ENCODE measurements at regions not wholly inside any gene's neighbourhood (a gene's known extent, or its start where the extent isn't known, plus 50 kb on each side); places are given as distances from the start of the nearest gene placed in this dataset.

GRCh38 chr17:72427761-72428109, 306.9 kb downstream of the SOX9 start:
- Mint-ChIP-seq H3K4me3 (no peak overlapping the region), H3K36me3 (ENCODE audit: low read depth) (no peaks in the 10 kb centered on the region; the same call in 2 of the 3 replicates), H3K4me1 (peaks cover 17% of the 10 kb centered on the region), H3K9me3 (no peaks in the 10 kb centered on the region), H3K27me3 (ENCODE audit: insufficient read depth, low read depth, poor library complexity) (peaks cover 6% of the 10 kb centered on the region), H3K27ac (no peak overlapping the region)
- H3K9me2 ChIP-seq (ENCODE audit: insufficient read depth), result no peaks in the 10 kb centered on the region
- no peaks in the 10 kb centered on the region for H3K79me2 ChIP-seq (replicated peaks; ENCODE audit: insufficient read depth)
- no peaks in the 10 kb centered on the region for H3K36me3 ChIP-seq (ENCODE audit: insufficient read depth)
- H3F3A ChIP-seq (replicated peaks; ENCODE audit: low read depth), result no peaks in the 10 kb centered on the region
- no peak overlapping the region for H3K4me3 ChIP-seq
- no peak for ATAC-seq
- TF ChIP-seq NANOG (IDR thresholded peaks at IDR 0.05; ENCODE audit: borderline replicate concordance) (no peak), ZNF114 (CRISPR knock-in tag; IDR thresholded peaks at IDR 0.05) (no peak), REST (IDR thresholded peaks at IDR 0.05; ENCODE audit: unreplicated experiment) (no peak), STAT1 (IDR thresholded peaks at IDR 0.05; ENCODE audit: unreplicated experiment) (no peak), JUNB (IDR thresholded peaks at IDR 0.05; ENCODE audit: unreplicated experiment) (no peak), ZNF462 (CRISPR knock-in tag; IDR thresholded peaks at IDR 0.05) (no peak), CREB1 (CRISPR knock-in tag; IDR thresholded peaks at IDR 0.05; ENCODE audit: low read depth) (no peak), CTCF (conservative IDR thresholded peaks at IDR 0.05; ENCODE audit: low read depth in 2 of 2) (no peak), EZH2phosphoT487 (IDR thresholded peaks at IDR 0.05; ENCODE audit: unreplicated experiment) (no peak), ETS1 (IDR thresholded peaks at IDR 0.05) (no peak)
- H2AFZ ChIP-seq, result no peak overlapping the region
- no peaks in the 10 kb centered on the region for H3K4me1 ChIP-seq (ENCODE audit: insufficient read depth)
- no peak for DNase-seq (ENCODE audit: low spot score)
- no peak overlapping the region for H3K4me2 ChIP-seq
- H3K27ac ChIP-seq (ENCODE audit: low read depth), result no peak overlapping the region
- no peaks in the 10 kb centered on the region for H4K20me1 ChIP-seq (replicated peaks; ENCODE audit: insufficient read depth)
- H3K27me3 ChIP-seq (ENCODE audit: insufficient read depth), result no peaks in the 10 kb centered on the region

Data from GM23338 (cell line).